HEK293T (cell line): ENCODE measurements at regions not wholly inside any gene's neighbourhood (a gene's known extent, or its start where the extent isn't known, plus 50 kb on each side); places are given as distances from the start of the nearest gene placed in this dataset.

Experiments used
- CTCF ChIA-PET: fragments of 350-600 bp; formaldehyde crosslinking; extraction: SDS; loops from one replicate; lab custom pipeline; 2021; ENCODE audit warnings: antibody characterized with exemption, inconsistent platforms; lab: Yijun Ruan, JAX
- POLR2A ChIA-PET: fragments of 350-600 bp; formaldehyde crosslinking; extraction: SDS; loops from one replicate; lab custom pipeline; 2020; ENCODE audit warnings: antibody characterized with exemption, inconsistent platforms; lab: Yijun Ruan, JAX
- DNase-seq: peaks from one replicate; pipeline ENCODE4 v3.0.0; 2012; ENCODE audit warnings: mixed read lengths; ENCODE audit errors: extremely low spot score
- ARNT ChIP-seq: fragments of 450-650 bp; IDR thresholded peaks from 2 replicates; pipeline ENCODE4 v1.6.1; 2017; ENCODE audit warnings: mild to moderate bottlenecking
- BHLHE40 ChIP-seq: fragments of 450-650 bp; IDR thresholded peaks from 2 replicates; pipeline ENCODE4 v1.6.1; 2016; ENCODE audit warnings: mild to moderate bottlenecking, moderate library complexity, borderline replicate concordance
- CTBP1 ChIP-seq: fragments of 450-650 bp; IDR thresholded peaks from 2 replicates; pipeline ENCODE4 v1.6.1; 2016; ENCODE audit warnings: borderline replicate concordance
- ELF4 ChIP-seq: fragments of 450-650 bp; IDR thresholded peaks from 2 replicates; pipeline ENCODE4 v1.6.1; 2017; ENCODE audit warnings: antibody characterized with exemption
- FOXA1 ChIP-seq: fragments of 450-650 bp; IDR thresholded peaks from 2 replicates; pipeline ENCODE4 v1.6.1; 2016; ENCODE audit warnings: mild to moderate bottlenecking
- FOXK2 ChIP-seq: fragments of 450-650 bp; IDR thresholded peaks from 2 replicates; pipeline ENCODE4 v1.6.1; 2016; ENCODE audit warnings: mild to moderate bottlenecking
- FOXM1 ChIP-seq: fragments of 450-650 bp; IDR thresholded peaks from 2 replicates; pipeline ENCODE4 v1.6.1; 2017; ENCODE audit warnings: mild to moderate bottlenecking, borderline replicate concordance
- HDGF ChIP-seq: fragments of 450-650 bp; IDR thresholded peaks from 2 replicates; pipeline ENCODE4 v1.6.1; 2017; ENCODE audit warnings: antibody characterized with exemption, borderline replicate concordance
- L3MBTL2 ChIP-seq: fragments of 450-650 bp; conservative IDR thresholded peaks from 2 replicates; pipeline ENCODE4 v1.6.1; 2016; ENCODE audit warnings: mild to moderate bottlenecking
- LEF1 ChIP-seq: fragments of 450-650 bp; IDR thresholded peaks from 2 replicates; pipeline ENCODE4 v1.6.1; 2017; ENCODE audit warnings: mild to moderate bottlenecking, borderline replicate concordance
- NFRKB ChIP-seq: fragments of 450-650 bp; IDR thresholded peaks from 2 replicates; pipeline ENCODE4 v1.6.1; 2016; ENCODE audit warnings: mild to moderate bottlenecking, moderate library complexity
- PKNOX1 ChIP-seq: fragments of 450-650 bp; IDR thresholded peaks from 2 replicates; pipeline ENCODE4 v1.6.1; 2016
- SP1 ChIP-seq: fragments of 450-650 bp; IDR thresholded peaks from 2 replicates; pipeline ENCODE4 v1.6.1; 2017
- SUZ12 ChIP-seq: fragments of 450-650 bp; IDR thresholded peaks from 2 replicates; pipeline ENCODE4 v1.6.1; 2016; ENCODE audit warnings: mild to moderate bottlenecking
- TARDBP ChIP-seq: fragments of 450-650 bp; IDR thresholded peaks from 2 replicates; pipeline ENCODE4 v1.6.1; 2016
- ZNF384 ChIP-seq: fragments of 450-650 bp; IDR thresholded peaks from 2 replicates; pipeline ENCODE4 v1.6.1; 2016

- no peak for TF ChIP-seq BHLHE40
- TF ChIP-seq ZNF384: no peak
- no peak for TF ChIP-seq HDGF
- TF ChIP-seq SUZ12: no peak
- CTCF ChIA-PET: no interaction called here
- POLR2A ChIA-PET: no interaction called here
- DNase-seq: no peak
Observed at GRCh38 chr5:111914966-111915636, 158.1 kb upstream of the NREP start.

GRCh38 chr5:111902436-111902835 lies 145.4 kb upstream of the NREP start:
- ChIA-PET CTCF (no interaction called here), POLR2A (no interaction called here)
- DNase-seq: no peak
- TF ChIP-seq TARDBP: no peak
- TF ChIP-seq FOXA1: no peak
- TF ChIP-seq SP1: no peak
- TF ChIP-seq NFRKB: no peak
- no peak for TF ChIP-seq CTBP1
- no peak for TF ChIP-seq FOXK2
- no peak for TF ChIP-seq SUZ12
- TF ChIP-seq FOXM1: no peak
- no peak for TF ChIP-seq ARNT
- TF ChIP-seq LEF1: no peak

- ChIA-PET CTCF (no interaction called here), POLR2A (no interaction called here)
- DNase-seq: no peak
- no peak for TF ChIP-seq HDGF
- no peak for TF ChIP-seq NFRKB
- TF ChIP-seq ZNF384: no peak
Observed at GRCh38 chr5:111901296-111901695, 144.3 kb upstream of the NREP start.

DNA sequence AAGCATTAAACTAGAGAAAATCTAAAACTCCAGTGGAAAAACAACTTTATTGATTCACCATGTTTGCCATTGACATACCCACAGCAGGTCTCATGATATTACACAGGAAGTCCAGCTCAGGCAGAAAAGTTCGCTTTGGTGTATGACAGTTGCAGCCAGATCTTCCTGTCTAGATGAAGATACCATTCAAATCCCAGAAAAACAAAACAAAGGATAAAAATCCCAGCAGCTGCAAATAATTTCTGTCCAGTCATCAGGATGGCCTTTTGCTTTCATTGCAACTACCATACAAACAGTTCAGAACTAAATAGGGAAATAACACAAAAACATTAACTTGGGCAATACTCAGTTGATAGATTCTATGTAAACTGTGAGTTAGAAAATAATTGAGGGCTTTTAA lies 136.0 kb upstream of the NREP start:
- no peak for DNase-seq
- CTCF ChIA-PET: no interaction called here

GRCh38 chr5:111887706-111888105 lies 130.7 kb upstream of the NREP start:
- POLR2A ChIA-PET: no interaction called here
- TF ChIP-seq CTBP1: no peak
- TF ChIP-seq FOXM1: no peak
- no peak for TF ChIP-seq HDGF
- TF ChIP-seq L3MBTL2: no peak
- TF ChIP-seq SUZ12: no peak
- no peak for TF ChIP-seq PKNOX1
- no peak for TF ChIP-seq SP1
- no peak for TF ChIP-seq FOXA1
- no peak for TF ChIP-seq BHLHE40
- TF ChIP-seq FOXK2: no peak
- no peak for DNase-seq
- CTCF ChIA-PET: no interaction called here

More for the DNA sequence above, 136.0 kb upstream of the NREP start:
- no peak for TF ChIP-seq TARDBP
- TF ChIP-seq FOXK2: no peak
- TF ChIP-seq ELF4: no peak
- no peak for TF ChIP-seq BHLHE40
- POLR2A ChIA-PET: no interaction called here

DNA sequence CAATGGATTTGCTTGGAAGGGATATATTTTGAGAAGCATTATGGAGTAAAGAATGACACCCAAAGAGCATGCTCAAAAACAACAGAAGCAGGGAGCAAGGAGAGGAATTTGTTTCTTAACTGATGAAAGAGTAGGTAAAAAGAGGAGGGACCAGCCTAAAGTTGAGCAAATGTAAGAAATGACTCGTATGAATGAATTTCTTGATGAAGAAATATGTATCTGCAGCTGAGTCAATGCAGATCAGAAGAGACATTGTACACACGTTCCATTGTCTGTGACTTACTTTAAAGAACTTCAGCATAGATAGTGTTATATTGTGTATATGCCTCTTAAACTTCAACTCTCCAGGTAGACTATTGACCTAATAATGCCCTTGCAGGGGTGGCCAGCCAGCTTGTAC lies 112.7 kb upstream of the NREP start:
- ChIA-PET POLR2A (no interaction called here), CTCF (no interaction called here)
- DNase-seq: no peak
- TF ChIP-seq LEF1: no peak
- TF ChIP-seq CTBP1: no peak
- no peak for TF ChIP-seq ARNT
- no peak for TF ChIP-seq NFRKB
- no peak for TF ChIP-seq FOXM1
- no peak for TF ChIP-seq SP1
- no peak for TF ChIP-seq SUZ12
- no peak for TF ChIP-seq ZNF384
- TF ChIP-seq HDGF: no peak
- TF ChIP-seq TARDBP: no peak
- no peak for TF ChIP-seq BHLHE40
- no peak for TF ChIP-seq FOXK2
- no peak for TF ChIP-seq PKNOX1
- TF ChIP-seq ELF4: no peak
- no peak for TF ChIP-seq FOXA1
- no peak for TF ChIP-seq L3MBTL2

GRCh38 chr5:111865356-111865755 lies 108.4 kb upstream of the NREP start:
- TF ChIP-seq BHLHE40: no peak
- no peak for TF ChIP-seq L3MBTL2
- no peak for TF ChIP-seq FOXM1
- no peak for TF ChIP-seq SUZ12
- ChIA-PET POLR2A (no interaction called here), CTCF (no interaction called here)
- no peak for DNase-seq

DNA sequence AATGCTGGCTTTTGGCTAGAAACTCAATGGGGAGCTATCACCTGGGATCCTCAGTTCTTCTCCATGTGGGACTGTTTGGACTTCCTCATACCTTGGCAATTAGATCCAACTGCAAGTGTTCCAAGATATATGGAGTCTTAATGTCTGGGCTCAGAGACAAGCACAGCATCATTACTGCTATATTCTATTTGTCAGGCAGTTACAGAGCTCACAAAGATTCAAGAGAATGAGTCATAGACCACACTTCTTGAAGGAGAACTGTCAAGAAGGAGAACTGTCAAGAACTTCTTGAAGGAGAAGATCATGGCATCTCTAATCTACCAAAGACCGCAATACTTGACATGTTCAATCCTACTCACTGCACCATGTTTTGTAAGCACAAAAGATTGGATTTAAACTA lies 106.8 kb upstream of the NREP start:
- DNase-seq: no peak
- TF ChIP-seq ARNT: no peak
- no peak for TF ChIP-seq FOXK2
- no peak for TF ChIP-seq CTBP1
- no peak for TF ChIP-seq SP1
- TF ChIP-seq BHLHE40: no peak
- no peak for TF ChIP-seq L3MBTL2
- TF ChIP-seq NFRKB: no peak
- TF ChIP-seq ZNF384: no peak
- no peak for TF ChIP-seq TARDBP
- TF ChIP-seq SUZ12: no peak
- TF ChIP-seq PKNOX1: no peak
- TF ChIP-seq HDGF: no peak
- TF ChIP-seq ELF4: no peak
- TF ChIP-seq LEF1: no peak
- POLR2A ChIA-PET: no interaction called here
- CTCF ChIA-PET: no interaction called here
